ENCODE measurements at regions not wholly inside any gene's neighbourhood (a gene's known extent, or its start where the extent isn't known, plus 50 kb on each side); places are given as distances from the start of the nearest gene placed in this dataset.
"Not testable (repeated sequence)": the region's sequence is repeated elsewhere in the genome, so short reads cannot be mapped to it uniquely, and the experiment has no call there.

DNA sequence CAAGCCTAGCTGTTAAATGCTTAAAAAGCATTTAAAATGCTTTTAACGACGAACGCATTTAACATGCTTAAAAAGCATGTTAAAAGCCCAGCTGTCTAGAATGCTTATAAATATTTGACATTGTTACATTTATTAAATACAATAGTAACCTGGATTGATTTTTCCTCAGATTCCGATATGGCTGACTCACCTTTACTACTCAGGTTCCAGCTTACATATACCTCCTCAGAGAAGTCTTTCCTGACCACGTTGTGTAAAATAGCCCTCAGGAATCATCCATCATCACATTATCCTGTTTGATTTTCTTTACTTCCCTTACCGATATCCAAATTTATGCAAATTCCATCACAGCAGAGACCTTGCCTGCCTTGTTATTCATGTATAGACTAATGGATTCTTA, 51.4 kb downstream of the SLC41A2 start:
- no peak for DNase-seq

DNA sequence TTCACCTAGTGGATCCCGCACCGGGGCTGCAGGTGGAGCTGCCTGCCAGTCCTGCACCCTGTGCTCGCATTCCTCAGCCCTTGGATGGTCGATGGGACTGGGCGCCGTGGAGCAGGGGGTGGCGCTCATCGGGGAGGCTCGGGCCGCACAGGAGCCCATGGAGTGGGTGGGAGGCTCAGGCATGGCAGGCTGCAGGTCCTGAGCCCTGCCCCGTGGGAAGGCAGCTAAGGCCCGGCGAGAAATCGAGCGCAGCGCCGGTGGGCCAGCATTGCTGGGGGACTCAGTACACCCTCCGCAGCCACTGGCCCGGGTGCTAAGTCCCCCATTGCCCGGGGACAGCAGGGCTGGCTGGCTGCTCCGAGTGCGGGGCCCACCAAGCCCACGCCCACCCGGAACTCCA, 52.6 kb downstream of the SLC41A2 start:
- DNase-seq = not testable (repeated sequence)

DNA sequence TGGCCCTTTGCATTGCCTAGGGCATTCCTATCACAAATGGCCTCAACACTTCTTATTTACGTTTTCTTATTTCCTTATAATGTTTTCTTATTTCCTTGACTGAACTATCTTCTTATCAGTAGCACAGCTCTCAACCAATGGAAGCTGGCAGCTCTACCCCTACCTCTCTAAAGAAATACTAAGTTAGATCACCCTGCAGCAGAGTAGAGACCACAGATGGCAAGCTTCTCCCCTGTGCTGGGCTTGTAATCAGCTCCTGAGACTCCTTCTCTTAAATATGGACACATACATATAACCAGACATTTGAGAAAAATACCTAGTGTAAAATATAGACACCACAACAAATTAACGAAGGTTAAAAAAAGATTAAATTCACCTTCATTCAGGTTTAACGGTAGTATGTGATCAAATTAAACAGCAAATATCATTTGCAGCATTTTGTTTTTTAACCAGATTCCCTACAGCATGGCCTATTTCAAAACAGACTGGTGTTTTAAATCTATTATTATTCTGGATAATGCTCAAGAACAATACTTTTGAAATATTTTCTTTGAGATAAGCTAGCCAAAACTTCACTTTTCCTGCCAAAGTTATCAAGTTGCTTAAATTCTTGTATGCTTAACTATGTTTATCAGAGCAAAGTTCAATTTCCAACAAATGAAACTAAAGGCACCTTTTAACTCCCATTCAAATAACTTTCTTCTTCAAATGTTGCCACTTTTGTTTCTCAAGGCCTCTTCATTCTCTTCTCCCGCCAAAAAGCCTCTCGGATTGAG, 54.3 kb downstream of the SLC41A2 start:
- no peak for DNase-seq

DNA sequence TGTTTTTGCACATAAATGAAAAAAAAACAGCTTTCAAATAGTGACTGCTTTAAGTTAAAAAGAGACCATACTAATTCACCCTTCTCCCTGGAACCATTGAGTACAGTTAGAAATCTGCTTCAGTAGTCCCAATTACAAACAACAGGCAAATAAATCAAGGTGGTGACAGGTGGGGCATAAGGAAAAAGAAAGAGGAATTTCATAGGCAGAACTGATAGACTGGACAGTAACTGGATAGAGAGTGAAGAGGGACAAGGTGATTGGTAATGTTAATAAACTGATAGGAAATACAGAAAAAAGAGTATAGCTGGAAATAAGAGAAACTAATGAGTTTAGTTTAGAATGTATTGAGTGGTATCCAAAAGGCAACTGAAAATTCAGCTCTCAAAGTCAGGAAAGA, 56.0 kb downstream of the SLC41A2 start:
- no peak for DNase-seq

DNA sequence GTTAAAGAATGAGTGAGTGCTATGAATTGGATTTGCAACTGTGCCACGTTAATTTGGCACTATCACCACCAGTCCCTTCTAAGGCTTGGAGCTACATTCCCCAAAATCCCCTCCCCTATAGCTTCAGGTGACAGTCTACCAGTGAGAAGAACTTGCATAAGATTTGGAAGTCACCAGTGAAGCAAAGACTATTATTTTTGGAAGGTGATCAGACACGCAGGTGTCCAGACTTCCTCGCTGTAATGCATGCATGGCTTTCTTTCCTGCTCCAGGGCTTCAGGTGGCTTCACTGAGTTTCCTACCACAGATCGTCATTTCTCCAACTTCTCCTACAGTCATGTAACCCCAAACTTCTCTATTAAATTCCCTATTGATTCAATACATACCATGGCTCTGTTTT, 61.4 kb downstream of the SLC41A2 start:
- DNase-seq = no peak

DNA sequence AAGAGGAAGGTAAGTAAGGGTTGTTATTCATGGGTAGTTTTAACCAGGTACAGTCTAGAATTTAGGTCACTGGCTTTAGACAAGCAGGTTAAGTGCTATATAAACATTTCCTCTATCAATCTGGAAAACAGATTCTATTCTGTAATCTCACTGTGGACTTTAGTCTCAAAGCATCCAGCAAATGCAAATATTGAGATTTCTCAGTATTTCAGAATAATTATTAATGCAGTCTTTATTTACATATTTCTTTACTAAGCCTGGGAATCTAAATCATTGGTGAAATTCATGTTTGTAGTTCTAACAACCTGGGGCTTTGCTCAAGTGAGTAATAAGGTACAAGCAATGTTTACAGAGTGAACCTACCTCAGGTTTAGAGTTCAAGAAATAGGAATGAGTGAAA, 61.9 kb downstream of the SLC41A2 start:
- DNase-seq = no peak

DNA sequence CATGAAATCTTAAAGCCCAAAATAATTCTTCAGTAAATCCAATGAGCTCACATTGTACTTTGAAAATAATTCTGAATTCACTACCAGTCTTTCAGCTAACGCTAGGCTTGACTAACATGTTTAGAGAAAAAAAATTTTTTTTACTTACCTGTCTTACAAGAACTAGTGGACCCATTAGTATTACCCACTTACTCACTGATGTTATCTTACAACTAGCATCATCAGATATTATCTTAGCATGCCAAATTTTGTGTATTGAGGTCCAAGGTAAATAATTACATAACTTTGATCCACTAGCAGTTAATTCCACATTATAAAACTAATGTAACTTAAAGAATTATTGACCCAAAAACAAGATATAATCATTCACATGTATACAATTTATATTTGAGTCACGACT, 62.7 kb downstream of the SLC41A2 start:
- DNase-seq = no peak

DNA sequence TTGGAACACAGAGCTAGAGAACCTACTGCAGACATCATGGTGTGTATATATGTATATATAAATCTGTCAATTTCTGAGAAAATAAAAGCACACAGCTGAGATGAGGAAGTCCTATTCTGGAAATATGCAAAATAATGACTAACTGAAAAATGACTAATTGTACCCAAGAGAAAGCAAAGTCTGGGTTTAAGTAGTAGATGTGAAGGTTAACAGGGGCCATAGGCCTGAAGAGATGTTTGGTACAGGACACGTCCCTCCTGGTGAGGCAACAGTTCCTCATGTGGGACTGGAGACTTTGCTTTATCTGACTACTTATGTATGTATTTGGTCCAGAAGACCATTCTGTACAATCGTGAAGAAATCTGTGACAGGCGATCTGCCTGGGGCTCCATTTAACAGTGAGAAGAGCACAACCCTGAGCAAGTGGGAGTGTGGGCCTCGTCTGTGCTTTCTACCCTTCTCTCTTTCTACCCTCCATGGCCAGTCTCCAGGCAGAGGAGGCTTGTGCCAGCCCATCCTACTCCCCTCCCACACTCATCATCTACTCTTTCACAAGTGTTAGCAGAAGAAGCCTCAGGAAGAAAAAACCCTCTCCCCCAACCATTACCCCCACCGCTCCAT, 67.5 kb downstream of the SLC41A2 start:
- no peak for DNase-seq

DNA sequence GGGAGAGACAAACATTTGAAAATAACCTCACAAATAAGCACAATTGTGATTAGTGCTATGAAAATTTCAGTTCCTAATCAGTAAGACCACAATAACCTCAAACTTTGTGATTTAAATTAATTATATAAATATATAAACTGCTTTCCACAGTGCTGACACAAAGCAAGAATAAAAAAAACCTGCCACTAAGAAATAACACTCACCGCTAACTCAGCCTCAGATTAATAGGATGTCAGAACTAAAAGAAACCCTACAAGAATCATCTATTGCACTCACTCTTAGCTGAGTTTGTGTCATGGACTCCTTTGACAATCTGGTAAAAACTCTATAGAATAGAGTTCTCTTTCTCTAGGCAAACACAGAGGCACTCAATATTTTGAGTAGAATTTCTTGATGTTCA, 68.4 kb downstream of the SLC41A2 start:
- no peak for DNase-seq

DNA sequence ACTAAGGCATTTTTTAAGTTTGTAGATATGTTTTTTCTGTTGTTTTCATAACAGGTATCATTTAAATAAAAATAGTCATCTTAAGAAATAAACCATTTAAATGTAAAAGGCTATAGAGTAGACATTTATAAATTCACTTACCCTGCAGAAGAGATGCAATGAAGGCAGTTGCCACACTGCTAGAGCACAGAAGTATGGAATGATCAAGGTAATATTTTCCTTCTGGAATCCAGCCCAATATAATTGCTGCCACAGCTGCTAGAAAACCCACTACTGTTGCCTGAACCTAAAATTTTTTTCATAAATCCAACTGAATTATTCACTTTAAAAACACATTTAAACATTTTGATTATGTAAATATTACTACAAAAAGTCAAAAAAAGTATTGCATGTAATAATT, 69.2 kb downstream of the SLC41A2 start:
- no peak for DNase-seq

DNA sequence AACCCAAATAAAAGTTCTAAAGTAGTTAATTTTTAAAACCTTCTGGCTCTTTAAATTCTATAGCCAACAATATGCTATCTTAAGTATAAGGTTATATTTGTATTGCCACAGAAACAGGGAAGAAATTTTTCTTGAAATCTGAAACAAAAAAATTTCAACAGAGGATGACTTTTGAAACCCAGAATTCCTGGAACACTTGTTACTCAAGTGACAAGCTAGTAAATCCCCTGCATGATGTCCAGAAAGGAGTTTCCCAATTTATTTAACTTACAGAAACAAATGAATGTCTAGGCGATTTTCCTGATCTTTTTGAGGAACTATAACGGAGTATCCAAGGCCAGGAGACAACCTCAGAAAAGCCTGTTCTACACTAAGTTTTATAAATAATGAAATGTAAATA, 69.6 kb downstream of the SLC41A2 start:
- no peak for DNase-seq

DNA sequence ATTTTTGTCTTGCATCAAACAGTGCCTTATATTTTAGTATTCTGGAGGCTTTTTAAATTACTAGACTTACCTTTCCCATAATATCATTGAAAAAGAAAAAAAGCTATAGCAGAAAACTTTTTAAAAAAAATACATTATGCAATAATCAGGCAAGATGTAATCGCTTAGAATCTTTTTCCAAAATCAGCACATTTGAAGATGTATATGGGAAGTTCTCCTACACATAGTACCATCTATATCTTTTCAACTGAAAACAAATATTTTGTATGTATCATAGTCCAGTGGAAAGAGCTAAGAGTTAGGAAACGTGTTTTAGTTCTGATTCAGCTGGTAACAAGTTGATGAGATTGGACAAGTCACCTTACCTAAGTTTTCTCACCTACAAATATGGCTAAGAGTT, 70.6 kb downstream of the SLC41A2 start:
- no peak for DNase-seq

DNA sequence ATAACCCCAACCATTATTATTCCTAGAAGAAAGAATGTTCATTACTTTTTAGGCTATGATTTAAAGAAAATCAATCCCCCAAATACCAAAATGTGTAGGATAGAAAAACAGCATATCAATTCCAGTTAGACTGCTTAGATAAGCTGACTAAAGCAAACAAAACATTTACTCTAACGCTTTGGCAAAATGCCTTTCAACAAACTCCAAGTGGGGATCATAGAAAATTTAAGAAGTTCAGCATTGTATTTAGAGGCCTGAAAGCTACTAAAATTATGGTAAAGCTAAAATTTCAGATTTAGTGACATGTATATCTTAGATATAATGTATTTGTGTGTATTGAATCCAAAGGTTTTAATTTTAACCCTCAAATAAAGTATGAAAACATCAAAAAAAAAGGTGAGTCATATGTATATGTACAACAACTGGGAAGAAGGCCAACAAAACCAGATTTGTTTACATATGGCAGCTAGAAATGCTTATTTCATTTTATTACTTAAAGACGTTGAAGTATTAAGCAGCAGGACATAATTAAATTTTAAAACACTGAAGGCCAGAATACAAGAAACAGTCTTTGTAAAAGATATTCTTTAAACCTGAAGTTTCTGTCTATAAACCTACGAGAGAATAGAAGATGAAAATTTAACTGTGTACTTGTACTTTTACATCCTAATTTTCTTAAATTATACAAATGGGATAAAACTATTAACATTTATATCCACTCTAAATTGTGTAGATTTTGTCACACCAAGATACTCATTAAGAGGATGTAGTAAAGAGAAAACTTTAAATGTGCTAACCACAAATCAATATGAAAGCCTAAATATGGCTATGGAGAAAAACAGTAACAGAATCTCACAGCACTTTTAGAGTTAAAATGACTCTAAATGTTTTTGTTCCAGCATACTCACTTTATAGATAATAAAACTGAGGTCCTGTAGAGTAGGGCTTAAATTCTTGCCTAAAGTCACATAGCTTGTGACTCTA, 71.4 kb downstream of the SLC41A2 start:
- no peak for DNase-seq

DNA sequence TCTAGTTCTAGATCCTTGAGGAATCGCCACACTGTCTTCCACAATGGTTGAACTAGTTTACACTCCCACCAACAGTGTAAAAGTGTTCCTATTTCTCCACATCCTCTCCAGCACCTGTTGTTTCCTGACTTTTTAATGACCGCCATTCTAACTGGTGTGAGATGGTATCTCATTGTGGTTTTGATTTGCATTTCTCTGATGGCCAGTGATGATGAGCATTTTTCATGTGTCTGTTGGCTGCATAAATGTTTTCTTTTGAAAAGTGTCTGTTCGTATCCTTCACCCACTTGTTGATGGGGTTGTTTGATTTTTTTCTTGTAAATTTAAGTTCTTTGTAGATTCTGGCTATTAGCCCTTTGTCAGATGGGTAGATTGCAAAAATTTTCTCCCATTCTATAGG, 79.2 kb downstream of the SLC41A2 start:
- not testable (repeated sequence) for DNase-seq

DNA sequence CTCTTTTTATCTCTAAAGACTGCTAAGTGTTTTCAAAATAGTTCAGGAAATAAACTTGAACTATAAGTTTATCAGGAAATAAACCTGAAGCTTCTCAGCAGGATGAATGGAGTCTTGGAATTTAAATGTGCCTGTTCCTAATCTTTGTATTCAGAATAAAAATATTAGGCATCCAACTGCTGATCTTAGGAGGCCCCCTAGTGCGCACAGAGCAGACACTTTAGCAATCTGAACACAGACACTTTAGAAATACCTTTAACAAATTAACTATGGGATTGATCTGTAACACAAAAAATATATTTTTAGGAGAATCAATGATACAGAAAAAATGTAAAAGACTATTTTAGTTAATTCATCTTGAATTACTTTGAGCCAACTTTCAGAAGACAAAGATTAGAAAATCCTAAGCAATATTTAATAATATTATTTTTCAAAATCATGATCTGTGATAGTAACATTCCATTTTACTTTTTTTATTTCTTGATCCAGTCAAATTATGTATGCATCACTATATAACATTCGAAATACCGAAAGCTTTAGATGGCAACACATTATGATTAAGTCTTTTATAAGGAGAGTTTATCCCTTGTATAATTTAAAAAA, 80.9 kb downstream of the SLC41A2 start:
- DNase-seq = peak; percentile 31

DNA sequence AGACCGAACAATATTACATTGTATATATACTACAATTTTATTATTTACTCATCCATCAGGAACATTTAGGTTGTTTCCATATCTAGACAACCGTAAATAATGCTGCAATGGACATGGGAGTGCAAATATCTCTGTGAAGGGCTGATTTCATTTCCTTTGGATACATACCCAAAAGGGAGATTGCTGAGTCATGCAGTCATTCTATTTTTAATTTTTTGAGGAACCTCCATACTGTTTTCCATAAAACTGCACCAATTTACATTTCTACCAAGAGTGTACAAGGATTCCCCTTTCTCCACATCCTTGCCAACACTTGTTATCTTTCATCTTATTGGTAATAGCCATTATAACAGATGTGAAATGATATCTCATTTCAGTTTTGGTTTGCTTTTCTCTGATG, 84.7 kb downstream of the SLC41A2 start:
- DNase-seq = no peak

DNA sequence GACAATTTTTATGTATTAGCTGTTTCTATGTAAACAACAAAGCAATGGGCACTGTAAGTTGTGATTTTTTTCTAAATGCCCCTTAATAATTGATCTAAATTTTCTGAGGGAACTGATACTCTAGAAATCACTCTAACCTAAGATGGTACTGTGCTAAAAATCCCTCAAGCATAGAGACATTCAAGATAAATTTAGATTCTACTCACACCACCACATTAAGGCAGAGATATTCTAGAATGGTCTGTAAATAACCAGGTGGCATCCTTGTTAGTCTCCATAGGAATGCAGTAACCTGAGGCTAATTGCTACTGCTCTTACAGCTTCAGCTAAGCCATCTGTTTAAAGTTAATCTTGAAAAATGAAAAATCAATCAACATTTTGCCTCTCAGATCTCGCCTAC, 87.3 kb downstream of the SLC41A2 start:
- no peak for DNase-seq

DNA sequence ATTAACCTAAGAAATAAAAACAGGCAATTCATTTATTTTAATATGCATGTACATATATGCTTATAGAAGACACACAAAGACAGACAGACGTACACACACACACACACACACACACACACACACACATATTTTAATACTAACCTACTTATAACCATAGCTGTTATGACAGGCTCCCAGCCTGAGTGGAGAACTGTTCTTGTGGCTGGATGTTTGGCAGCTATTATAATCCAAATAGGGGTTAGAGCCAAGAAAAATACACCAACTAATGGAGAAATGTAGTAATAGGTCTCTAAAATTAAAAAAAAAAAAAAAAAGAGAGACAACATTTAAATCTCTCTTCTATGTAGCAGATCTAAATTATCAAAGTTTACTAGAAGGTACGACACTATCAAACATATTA, 91.8 kb downstream of the SLC41A2 start:
- DNase-seq = no peak

DNA sequence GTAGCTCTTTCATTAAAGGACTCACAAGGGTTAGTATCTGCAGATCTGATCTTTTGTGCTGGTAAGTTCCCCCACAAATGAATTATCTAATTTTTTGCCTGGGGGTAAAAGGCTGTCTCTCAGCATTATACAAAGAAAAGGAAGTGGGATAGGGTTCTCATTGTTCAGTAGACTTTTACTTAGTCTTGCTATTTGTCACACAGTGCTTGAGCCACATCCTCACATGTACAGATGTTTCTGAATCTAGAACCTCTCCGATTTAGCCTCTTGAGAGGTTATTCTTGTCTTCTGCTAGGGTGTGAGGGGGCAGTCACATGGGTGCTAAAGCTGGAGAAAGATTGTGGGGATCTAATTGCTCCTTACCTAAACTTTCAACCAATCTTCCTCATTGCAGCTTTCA, 93.0 kb downstream of the SLC41A2 start:
- no peak for DNase-seq

DNA sequence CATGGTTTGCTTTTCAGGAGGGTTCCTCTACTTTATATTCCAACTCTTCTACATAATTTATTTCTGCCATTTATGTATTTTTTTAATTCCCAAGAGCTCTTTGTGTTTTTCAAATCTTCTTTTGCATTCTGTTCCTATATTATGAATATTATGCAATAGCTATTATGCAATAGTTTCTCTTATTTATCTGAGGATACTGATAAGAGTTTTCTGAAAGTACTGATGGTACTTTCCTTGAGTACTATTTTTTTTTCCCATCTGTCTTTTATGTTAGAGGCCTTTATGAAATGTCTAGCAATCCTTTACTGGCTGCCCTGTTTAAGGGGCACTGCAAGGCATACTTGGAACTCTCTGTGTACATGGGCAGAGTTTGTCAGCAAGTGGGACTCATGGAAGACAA, 93.4 kb downstream of the SLC41A2 start:
- DNase-seq = no peak

DNA sequence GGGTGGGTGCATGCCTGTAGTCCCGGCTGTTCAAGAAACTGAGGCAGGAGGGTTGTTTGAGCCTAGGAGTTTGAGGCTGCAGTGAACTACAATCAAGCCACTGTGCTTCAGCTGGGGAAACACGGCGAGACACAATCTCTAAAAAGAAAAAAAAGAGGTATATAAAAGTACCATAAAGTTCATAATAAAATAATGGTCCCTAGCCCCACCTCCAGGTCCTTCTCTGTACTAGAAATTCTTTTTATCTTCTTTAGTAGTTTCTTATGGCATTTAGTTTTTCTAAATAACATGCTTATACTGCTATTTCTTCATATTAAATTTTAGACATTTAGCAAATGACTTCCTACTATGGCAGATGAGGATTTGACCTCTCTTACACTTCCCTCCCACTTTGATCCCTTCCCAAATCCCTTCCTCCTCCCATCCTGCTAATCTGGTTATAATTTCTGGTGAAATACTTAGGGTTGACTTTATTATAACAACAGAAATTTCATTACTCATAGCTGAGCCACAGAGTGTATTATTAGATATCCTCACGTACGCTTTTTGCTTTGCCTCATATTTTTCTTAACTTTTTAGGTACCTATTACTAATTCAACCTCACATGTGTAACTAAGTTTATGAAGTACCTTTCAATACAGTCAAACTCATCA, 94.7 kb downstream of the SLC41A2 start:
- DNase-seq = no peak

DNA sequence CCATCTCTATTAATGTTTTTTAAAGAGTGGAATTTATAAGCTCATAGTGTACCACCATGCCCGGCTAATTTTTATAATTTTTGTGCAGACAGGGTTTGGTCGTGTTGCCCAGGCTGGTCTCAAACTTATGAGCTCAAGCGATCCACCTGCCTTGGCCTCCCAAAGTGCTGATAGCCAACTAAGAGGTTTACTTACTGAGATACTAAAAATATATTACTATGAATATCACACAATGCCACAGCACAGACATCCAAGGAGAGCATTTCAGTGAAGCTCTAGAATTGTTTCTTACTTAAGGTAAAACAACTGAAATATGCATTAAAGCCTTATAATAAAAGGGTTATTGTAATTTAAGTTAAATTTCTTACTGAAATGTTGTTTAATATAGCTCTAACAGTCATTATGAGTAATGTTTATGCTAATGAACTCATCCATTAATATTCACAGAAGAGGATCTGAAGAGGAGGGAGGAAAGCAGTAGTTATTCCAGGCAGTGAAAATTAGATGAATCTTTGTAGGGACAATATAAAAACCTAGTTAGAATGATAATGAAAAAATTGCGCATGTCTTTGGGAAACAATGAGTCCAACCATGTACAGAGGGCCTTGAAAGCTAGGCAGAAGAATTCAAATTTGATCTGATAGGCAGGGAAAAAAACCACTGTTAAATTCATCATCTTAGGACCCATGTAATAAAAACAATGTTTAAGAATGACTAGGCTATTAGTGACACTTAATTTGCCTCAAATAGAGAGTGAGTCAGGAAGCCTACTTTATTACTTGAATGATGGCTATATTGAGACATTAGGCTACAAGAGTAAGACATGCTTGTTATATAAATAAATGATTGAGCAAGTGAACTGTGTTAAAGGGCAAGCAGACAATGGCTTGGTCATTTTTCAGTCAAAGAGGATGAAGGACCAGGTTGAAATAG, 99.2 kb downstream of the SLC41A2 start:
- DNase-seq = no peak

Measured in NCI-H510A treated with DMSO at 0.1 percent for 48 hours (cell line).